H1 (cell line): ENCODE measurements at regions not wholly inside any gene's neighbourhood (a gene's known extent, or its start where the extent isn't known, plus 50 kb on each side); places are given as distances from the start of the nearest gene placed in this dataset.
A peak's percentile ranks its signal among the peaks of the same experiment; 100 is the strongest.

Experiments used
- CTCF ChIA-PET: fragments of 300-600 bp; sonication (Branson Sonifier 250); formaldehyde crosslinking; loops from one replicate; lab custom pipeline; 2021; ENCODE audit not compliant: partially characterized antibody; lab: Charles Lee
- POLR2A ChIA-PET: fragments of 300-600 bp; sonication (Branson Sonifier 250); formaldehyde crosslinking; loops from one replicate; lab custom pipeline; 2021; ENCODE audit warnings: inconsistent platforms; ENCODE audit not compliant: partially characterized antibody; lab: Charles Lee
- DNase-seq, 2 experiments: peaks; one replicate each; pipeline versions ENCODE4 v3.0.0 to v3.0.0-alpha.2; 2010 to 2022; ENCODE audit warnings: low spot score in 2 of 2, low read depth in 1 of 2, mixed read lengths in 1 of 2
- FAIRE-seq: peaks from 2 replicates; lab custom pipeline; 2011; peaks lifted over from hg19 to GRCh38; lab: Jason Lieb, UNC
- H2AFZ ChIP-seq: 2 replicates; pipeline ENCODE4 v1.8.1; 2012; ENCODE audit warnings: low read length, inconsistent platforms
- H2AK5ac ChIP-seq: 2 replicates; pipeline ENCODE4 v1.6.1; 2013; ENCODE audit warnings: low read depth, low read length
- H2BK120ac ChIP-seq: replicated peaks from 2 replicates; pipeline ENCODE3; 2013; ENCODE audit warnings: low read depth, low read length, inconsistent platforms
- H2BK12ac ChIP-seq: 2 replicates; pipeline ENCODE4 v1.6.1; 2013; ENCODE audit warnings: low read depth, low read length
- H2BK15ac ChIP-seq: 2 replicates; pipeline ENCODE4 v1.6.1; 2013; ENCODE audit warnings: low read length
- H2BK20ac ChIP-seq: 2 replicates; pipeline ENCODE4 v1.6.1; 2013; ENCODE audit warnings: low read length
- H2BK5ac ChIP-seq: 2 replicates; pipeline ENCODE4 v1.6.1; 2013; ENCODE audit warnings: low read depth, low read length
- H3K14ac ChIP-seq: 2 replicates; pipeline ENCODE4 v1.6.1; 2013; ENCODE audit warnings: inconsistent platforms; ENCODE audit not compliant: insufficient read length
- H3K18ac ChIP-seq: 2 replicates; pipeline ENCODE4 v1.6.1; 2013; ENCODE audit warnings: low read length; ENCODE audit errors: extremely low read depth
- H3K23ac ChIP-seq: 2 replicates; pipeline ENCODE4 v1.6.1; 2013; ENCODE audit warnings: inconsistent platforms; ENCODE audit not compliant: insufficient read length
- H3K23me2 ChIP-seq: 2 replicates; pipeline ENCODE4 v1.6.1; 2013; ENCODE audit warnings: low read depth, low read length
- H3K27ac ChIP-seq: 2 replicates; pipeline ENCODE4 v1.6.1; 2011; ENCODE audit warnings: low read depth, low read length, inconsistent platforms
- H3K27me3 ChIP-seq, 4 experiments: replicated peaks in 1 of 4; 1 replicate in 1 of 4; 2 replicates in 3 of 4; pipeline versions ENCODE4 v1.6.1 to v1.8.1; 2011 to 2013; ENCODE audit warnings: low read length in 3 of 4, mild to moderate bottlenecking in 3 of 4, inconsistent platforms in 2 of 4, mixed read lengths in 2 of 4, moderate library complexity in 1 of 4; ENCODE audit not compliant: control insufficient read depth in 3 of 4, insufficient read depth in 3 of 4; ENCODE audit errors: extremely low read depth in 1 of 4
- H3K36me3 ChIP-seq, 4 experiments: 2 replicates each; pipeline versions ENCODE4 v1.6.1 to v1.8.1; 2011 to 2013; ENCODE audit warnings: mild to moderate bottlenecking in 4 of 4, low read length in 3 of 4, moderate library complexity in 2 of 4, control low read depth in 1 of 4, inconsistent platforms in 1 of 4; ENCODE audit not compliant: insufficient read depth in 4 of 4, control insufficient read depth in 2 of 4
- H3K4ac ChIP-seq: replicated peaks from 2 replicates; pipeline ENCODE3; 2013; ENCODE audit warnings: low read length, low read depth, mixed read lengths, inconsistent platforms; ENCODE audit not compliant: insufficient read length
- H3K4me1 ChIP-seq, 4 experiments: replicated peaks in 1 of 4; 1 replicate in 1 of 4; 2 replicates in 3 of 4; pipeline versions ENCODE4 v1.6.1 to v1.8.1; 2011 to 2013; ENCODE audit warnings: low read length in 3 of 4, inconsistent platforms in 2 of 4, mixed read lengths in 1 of 4; ENCODE audit not compliant: insufficient read depth in 4 of 4, control insufficient read depth in 3 of 4
- H3K4me2 ChIP-seq, 2 experiments: 2 replicates each; pipeline versions ENCODE4 v1.6.1 to v1.8.1; 2011 to 2013; ENCODE audit warnings: low read depth in 2 of 2, low read length in 2 of 2, control low read depth in 1 of 2, inconsistent platforms in 1 of 2, mild to moderate bottlenecking in 1 of 2; ENCODE audit not compliant: insufficient read depth in 1 of 2
- H3K4me3 ChIP-seq, 4 experiments: fragments of 200-600, 300-600 bp in 1 of 4; sonication (generic), shearing (Covaris generic), sonication (Bioruptor Twin) in 1 of 4; 2 replicates each; pipeline versions ENCODE4 v1.5.1 to v1.8.1; 2011 to 2016; ENCODE audit warnings: low read length in 4 of 4, low read depth in 3 of 4, control low read depth in 2 of 4, inconsistent platforms in 2 of 4, mild to moderate bottlenecking in 2 of 4, mixed read lengths in 1 of 4, moderate library complexity in 1 of 4; ENCODE audit not compliant: insufficient read depth in 2 of 4; ENCODE audit errors: extremely low read depth in 1 of 4
- H3K56ac ChIP-seq: replicated peaks from 2 replicates; pipeline ENCODE3; 2013; ENCODE audit warnings: low read depth, mild to moderate bottlenecking, mixed read lengths, low read length, inconsistent platforms; ENCODE audit not compliant: insufficient read length
- H3K79me1 ChIP-seq: 2 replicates; pipeline ENCODE4 v1.6.1; 2013; ENCODE audit warnings: low read depth, low read length, control low read depth
- H3K79me2 ChIP-seq, 2 experiments: 2 replicates each; pipeline versions ENCODE4 v1.6.1 to v1.8.1; 2012 to 2013; ENCODE audit warnings: low read length in 2 of 2, mild to moderate bottlenecking in 2 of 2, inconsistent platforms in 1 of 2; ENCODE audit not compliant: insufficient read depth in 2 of 2, control insufficient read depth in 1 of 2
- H3K9ac ChIP-seq, 4 experiments: replicated peaks in 1 of 4; 1 replicate in 1 of 4; 2 replicates in 3 of 4; pipeline versions ENCODE4 v1.6.1 to v1.8.1; 2011 to 2013; ENCODE audit warnings: low read depth in 3 of 4, low read length in 3 of 4, control low read depth in 2 of 4, mild to moderate bottlenecking in 2 of 4, moderate library complexity in 2 of 4, inconsistent platforms in 1 of 4; ENCODE audit errors: extremely low read depth in 1 of 4
- H3K9me3 ChIP-seq, 2 experiments: 2 replicates each; pipeline versions ENCODE4 v1.6.1 to v1.8.1; 2012 to 2013; ENCODE audit warnings: mild to moderate bottlenecking in 2 of 2, moderate library complexity in 2 of 2, control low read depth in 1 of 2, inconsistent platforms in 1 of 2, low read depth in 1 of 2, low read length in 1 of 2, mixed read lengths in 1 of 2; ENCODE audit not compliant: insufficient read depth in 2 of 2
- H4K20me1 ChIP-seq, 2 experiments: replicated peaks in 1 of 2; 2 replicates each; pipeline versions ENCODE3 to v1.8.1; 2011 to 2013; ENCODE audit warnings: inconsistent platforms in 2 of 2, low read length in 2 of 2, mild to moderate bottlenecking in 1 of 2; ENCODE audit not compliant: insufficient read depth in 2 of 2, control insufficient read depth in 1 of 2
- H4K5ac ChIP-seq: 2 replicates; pipeline ENCODE4 v1.6.1; 2013; ENCODE audit warnings: low read length, low read depth, mixed read lengths, inconsistent platforms; ENCODE audit not compliant: insufficient read length
- H4K8ac ChIP-seq: 2 replicates; pipeline ENCODE4 v1.8.0; 2013; ENCODE audit warnings: mild to moderate bottlenecking, moderate library complexity, low read length, inconsistent platforms; ENCODE audit not compliant: insufficient read depth; ENCODE audit errors: extremely low read depth
- H4K91ac ChIP-seq: replicated peaks from 2 replicates; pipeline ENCODE3; 2013; ENCODE audit warnings: low read length, mixed read lengths, inconsistent platforms; ENCODE audit not compliant: insufficient read length
- ATF3 ChIP-seq: IDR thresholded peaks from 2 replicates; pipeline ENCODE4 v1.6.1; 2011; ENCODE audit warnings: low read depth, mild to moderate bottlenecking, low read length; ENCODE audit not compliant: insufficient read depth
- CHD1 ChIP-seq: IDR thresholded peaks from 2 replicates; pipeline ENCODE4 v1.6.1; 2012; ENCODE audit warnings: low read depth, low read length, improper control_type of control experiment
- CHD2 ChIP-seq: IDR thresholded peaks from 2 replicates; pipeline ENCODE4 v1.6.1; 2012; ENCODE audit warnings: low read length, improper control_type of control experiment
- CREB1 ChIP-seq: IDR thresholded peaks from 2 replicates; pipeline ENCODE4 v1.6.1; 2012; ENCODE audit warnings: inconsistent platforms
- FOSL1 ChIP-seq: IDR thresholded peaks from 2 replicates; pipeline ENCODE4 v1.6.1; 2011; ENCODE audit warnings: mild to moderate bottlenecking, low read depth, low read length, moderate library complexity; ENCODE audit not compliant: insufficient read depth
- HDAC2 ChIP-seq, 2 experiments: fragments of 300-600 bp in 1 of 2; sonication (generic) in 1 of 2; IDR thresholded peaks; 2 replicates each; pipeline ENCODE4 v1.6.1; 2011 to 2012; ENCODE audit warnings: low read depth in 2 of 2, low read length in 2 of 2, mild to moderate bottlenecking in 2 of 2, moderate library complexity in 2 of 2, borderline replicate concordance in 1 of 2, inconsistent platforms in 1 of 2
- JUN ChIP-seq: IDR thresholded peaks from 2 replicates; pipeline ENCODE4 v1.6.1; 2011; ENCODE audit warnings: low read depth, mild to moderate bottlenecking, improper control_type of control experiment, low read length
- KDM1A ChIP-seq: fragments of 200-600, 300-600 bp; sonication (generic); IDR thresholded peaks from 2 replicates; pipeline ENCODE4 v1.7.1; 2016; ENCODE audit warnings: mild to moderate bottlenecking, low read length, borderline replicate concordance
- POLR2AphosphoS5 ChIP-seq: IDR thresholded peaks from 2 replicates; pipeline ENCODE4 v1.6.1; 2011; ENCODE audit warnings: low read depth, low read length
- SAP30 ChIP-seq: fragments of 300-600 bp; sonication (generic); IDR thresholded peaks from 2 replicates; pipeline ENCODE4 v1.7.1; 2012; ENCODE audit warnings: low read length, moderate library complexity, mild to moderate bottlenecking, inconsistent platforms; ENCODE audit not compliant: insufficient read depth, insufficient replicate concordance
- SUZ12 ChIP-seq: fragments of 200-600 bp; sonication (generic); IDR thresholded peaks from 2 replicates; pipeline ENCODE4 v1.6.1; 2012; ENCODE audit warnings: mild to moderate bottlenecking, inconsistent platforms, low read length, moderate library complexity, mixed read lengths
- TCF12 ChIP-seq: IDR thresholded peaks from 2 replicates; pipeline ENCODE4 v1.6.1; 2011; ENCODE audit warnings: low read depth, mild to moderate bottlenecking, low read length
- TEAD4 ChIP-seq: IDR thresholded peaks from 2 replicates; pipeline ENCODE4 v1.6.1; 2012; ENCODE audit warnings: low read depth, low read length, inconsistent platforms, mixed read lengths
- WGBS, 2 experiments: shearing (Covaris generic) in 1 of 2; methylation state at CpG; one replicate each; pipeline versions ENCODE4 v1.1.6 to v1.1.7; 2013 to 2015; ENCODE audit warnings: low lambda C conversion rate in 2 of 2, mixed read lengths in 2 of 2, inconsistent platforms in 1 of 2, low coverage in 1 of 2, missing lambda C conversion rate in 1 of 2; ENCODE audit not compliant: insufficient replicate concordance in 2 of 2, insufficient coverage in 1 of 2, insufficient read length in 1 of 2; ENCODE audit errors: extremely low coverage in 1 of 2, missing lambda C conversion rate in 1 of 2; 5-methylcytosine and 5-hydroxymethylcytosine counted together

DNA sequence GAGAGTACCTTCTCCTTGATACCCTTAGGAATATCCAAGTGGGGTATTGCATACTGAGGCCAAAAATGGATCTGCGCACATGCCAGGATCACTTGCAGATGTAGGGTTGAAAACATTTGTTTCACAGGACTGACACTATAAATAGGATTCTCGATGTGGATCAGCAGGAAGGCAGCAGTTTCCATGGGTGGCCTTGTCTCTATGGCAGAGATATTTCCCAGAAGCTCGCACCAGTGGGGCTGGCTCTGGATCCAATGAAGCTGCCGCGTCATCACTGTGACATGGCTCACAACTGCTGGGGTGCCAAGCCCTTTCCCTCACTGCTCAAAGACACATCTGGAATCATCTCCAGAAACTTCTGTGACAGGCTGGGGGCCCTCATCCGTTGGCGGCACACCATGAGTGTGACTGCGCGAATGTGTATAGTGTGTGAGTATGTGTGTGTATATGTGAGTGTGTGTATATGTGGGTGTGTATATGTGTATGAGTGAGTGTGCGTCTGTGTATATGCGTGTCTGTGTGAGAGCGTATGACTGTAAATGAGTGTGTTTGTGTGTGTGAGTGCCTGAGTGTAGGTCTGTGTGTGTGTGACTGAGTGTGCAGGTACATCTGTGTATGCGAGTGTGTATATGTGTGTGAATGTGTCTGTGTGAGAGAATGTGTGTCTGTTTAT, 182.5 kb downstream of the GAS1 start:
- no peak overlapping the region for H3K4me2 ChIP-seq
- H3K79me1 ChIP-seq, result no peaks in the 10 kb centered on the region
- no peak overlapping the region for H3K14ac ChIP-seq
- peak overlapping the region; percentile 74; the same call in 1 of the 2 replicates for H2BK5ac ChIP-seq
- no peak overlapping the region; a peak in 1 of 7 replicates for H3K9ac ChIP-seq
- peak overlapping the region; percentile 46; the same call in 1 of the 2 replicates for H2BK15ac ChIP-seq
- 93% methylated on average over 13 of the region's 13 CpGs; no CpG with 5 or more reads in 1 of the 2 experiments for WGBS, 2 experiments
- no peaks in the 10 kb centered on the region for H3K36me3 ChIP-seq
- no peak overlapping the region for H4K8ac ChIP-seq
- 0 out of 2 replicates have a peak overlapping the region, but pooled peaks have one; percentile 24 for H2BK20ac ChIP-seq
- no peak overlapping the region for H2AFZ ChIP-seq
- DNase-seq, result no peak
- no peaks in the 10 kb centered on the region for H3K9me3 ChIP-seq
- H2BK12ac ChIP-seq, result peak overlapping the region; percentile 69; the same call in 1 of the 2 replicates
- ChIA-PET POLR2A (no interaction called here), CTCF (interaction anchor here (1.0 to 1.2 kb wide), 3 partner anchors 25 to 350 kb away, joined by 3 to 5 read pairs (median 3); no protein-coding TSS in a partner anchor)
- H3K23me2 ChIP-seq, result peaks cover 5% of the 10 kb centered on the region; the same call in 1 of the 2 replicates
- no peak for FAIRE-seq
- no peak overlapping the region for H3K4me3 ChIP-seq
- H2AK5ac ChIP-seq, result 0 out of 2 replicates have a peak overlapping the region, but pooled peaks have one; percentile 16
- no peak overlapping the region for H2BK120ac ChIP-seq
- H3K27me3 ChIP-seq, result no peaks in the 10 kb centered on the region
- peaks cover 0 to 4% of the 10 kb centered on the region in 2 experiments for H4K20me1 ChIP-seq
- no peaks in the 10 kb centered on the region for H3K79me2 ChIP-seq
- no peak overlapping the region for H3K23ac ChIP-seq
- H3K4me1 ChIP-seq, result peaks cover 0 to 2% (median 0%) of the 10 kb centered on the region in 4 experiments; a peak in 3 of 7 replicates
- H3K27ac ChIP-seq, result no peak overlapping the region
- H4K5ac ChIP-seq, result no peak overlapping the region
- no peak overlapping the region for H3K18ac ChIP-seq
- no peak overlapping the region for H4K91ac ChIP-seq
- H3K56ac ChIP-seq, result no peak overlapping the region
- H3K4ac ChIP-seq, result no peak overlapping the region
- TF ChIP-seq POLR2AphosphoS5, result no peak
- TF ChIP-seq KDM1A, result no peak
- no peak for TF ChIP-seq TCF12
- TF ChIP-seq FOSL1, result no peak
- no peak for TF ChIP-seq CREB1
- no peak for TF ChIP-seq SAP30
- TF ChIP-seq JUN, result no peak
- no peak for TF ChIP-seq HDAC2 (IDR thresholded peaks at IDR 0.05; ENCODE audit: borderline replicate concordance in 1 of 2, low read depth in 2 of 2, low read length in 2 of 2)
- no peak for TF ChIP-seq ATF3
- no peak for TF ChIP-seq SUZ12
- no peak for TF ChIP-seq TEAD4
- TF ChIP-seq CHD1, result no peak
- TF ChIP-seq CHD2, result no peak
